DND-41 (cell line): ENCODE measurements at regions not wholly inside any gene's neighbourhood (a gene's known extent, or its start where the extent isn't known, plus 50 kb on each side); places are given as distances from the start of the nearest gene placed in this dataset.

Source experiments
- ATAC-seq: fragments of 200-7000 bp; cut with Tn5 transposase; 3 replicates; pipeline ENCODE4 v1.9.1; 2021; ENCODE audit warnings: low read depth; ENCODE audit not compliant: insufficient read depth
- DNase-seq: peaks from one replicate; pipeline ENCODE4 v3.0.0-alpha.2; 2020
- H2AFZ ChIP-seq: 2 replicates; pipeline ENCODE4 v1.6.0; 2012; ENCODE audit warnings: low read depth, low read length
- H3K27ac ChIP-seq: 2 replicates; pipeline ENCODE4 v1.5.1; 2012; ENCODE audit warnings: low read length, inconsistent platforms
- H3K27me3 ChIP-seq: fragments of 200-600 bp; sonication (generic); 2 replicates; pipeline ENCODE4 v1.6.0; 2012; ENCODE audit warnings: low read length, mild to moderate bottlenecking, inconsistent platforms; ENCODE audit not compliant: insufficient read depth, poor library complexity
- H3K36me3 ChIP-seq: 2 replicates; pipeline ENCODE4 v1.5.1; 2012; ENCODE audit warnings: low read length, inconsistent platforms; ENCODE audit not compliant: insufficient read depth
- H3K4me1 ChIP-seq: 2 replicates; pipeline ENCODE4 v1.5.1; 2012; ENCODE audit warnings: mild to moderate bottlenecking, low read length; ENCODE audit not compliant: insufficient read depth
- H3K4me2 ChIP-seq: 2 replicates; pipeline ENCODE4 v1.6.0; 2012; ENCODE audit warnings: mild to moderate bottlenecking, moderate library complexity, low read length, inconsistent platforms; ENCODE audit not compliant: insufficient read depth
- H3K4me3 ChIP-seq, 2 experiments: fragments of 200-600 bp in 1 of 2; shearing (Covaris generic) in 1 of 2; 2 replicates each; pipeline ENCODE4 v1.5.1; 2012 to 2016; ENCODE audit warnings: inconsistent platforms in 2 of 2, low read length in 2 of 2, mild to moderate bottlenecking in 2 of 2, low read depth in 1 of 2, moderate library complexity in 1 of 2
- H3K79me2 ChIP-seq: 2 replicates; pipeline ENCODE4 v1.6.0; 2012; ENCODE audit warnings: low read length, inconsistent platforms; ENCODE audit not compliant: insufficient read depth
- H3K9ac ChIP-seq: 2 replicates; pipeline ENCODE4 v1.6.0; 2012; ENCODE audit warnings: low read depth, mild to moderate bottlenecking, inconsistent platforms, low read length, moderate library complexity
- H3K9me3 ChIP-seq: 2 replicates; pipeline ENCODE4 v1.5.1; 2012; ENCODE audit warnings: low read length, moderate library complexity, mild to moderate bottlenecking, inconsistent platforms; ENCODE audit not compliant: insufficient read depth, severe bottlenecking
- H4K20me1 ChIP-seq: 2 replicates; pipeline ENCODE4 v1.6.0; 2012; ENCODE audit warnings: low read length; ENCODE audit not compliant: insufficient read depth
- CTCF ChIP-seq: IDR thresholded peaks from 2 replicates; pipeline ENCODE4 v1.5.1; 2012; ENCODE audit warnings: borderline replicate concordance, low read length, moderate library complexity, mild to moderate bottlenecking; ENCODE audit not compliant: poor library complexity, severe bottlenecking; ENCODE audit errors: extremely low read depth
- EZH2 ChIP-seq: IDR thresholded peaks from 3 replicates; pipeline ENCODE4 v1.6.1; 2012; ENCODE audit warnings: borderline replicate concordance, low read depth, mild to moderate bottlenecking, moderate library complexity, low read length, inconsistent platforms; ENCODE audit not compliant: severe bottlenecking

- Histone ChIP-seq H3K4me3 (no peak overlapping the region), H3K9me3 (no peaks in the 10 kb centered on the region), H4K20me1 (no peaks in the 10 kb centered on the region), H3K4me1 (no peaks in the 10 kb centered on the region), H3K36me3 (no peaks in the 10 kb centered on the region), H3K9ac (no peak overlapping the region), H3K27ac (no peak overlapping the region), H2AFZ (no peak overlapping the region), H3K4me2 (no peak overlapping the region), H3K27me3 (no peaks in the 10 kb centered on the region), H3K79me2 (no peaks in the 10 kb centered on the region)
- ATAC-seq (no peak), DNase-seq (no peak)
- TF ChIP-seq CTCF, result no peak
- no peak for TF ChIP-seq EZH2
These were observed 132.2 kb downstream of the NTMT2 start for GRCh38 chr1:170277985-170278384.

DNA sequence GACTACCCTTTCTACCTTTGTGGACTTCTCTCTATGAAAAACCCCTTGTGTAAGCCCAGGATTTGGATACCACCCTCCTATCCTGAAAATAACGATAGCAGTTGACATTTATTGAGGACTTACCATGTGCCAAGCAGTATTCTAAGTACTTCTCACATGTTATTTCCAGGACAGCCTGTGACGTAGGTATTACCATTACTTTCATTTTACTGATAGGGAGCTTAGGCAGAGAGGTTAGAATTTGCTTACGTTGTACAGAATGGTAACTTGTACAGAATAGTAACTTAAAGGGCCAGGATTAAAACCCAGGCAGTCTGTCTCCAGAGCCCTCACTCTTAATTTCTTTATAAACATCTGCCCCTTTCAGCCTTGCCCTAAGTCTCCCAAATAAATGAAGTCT, 138.3 kb downstream of the NTMT2 start:
- H2AFZ ChIP-seq, result no peak overlapping the region

DNA sequence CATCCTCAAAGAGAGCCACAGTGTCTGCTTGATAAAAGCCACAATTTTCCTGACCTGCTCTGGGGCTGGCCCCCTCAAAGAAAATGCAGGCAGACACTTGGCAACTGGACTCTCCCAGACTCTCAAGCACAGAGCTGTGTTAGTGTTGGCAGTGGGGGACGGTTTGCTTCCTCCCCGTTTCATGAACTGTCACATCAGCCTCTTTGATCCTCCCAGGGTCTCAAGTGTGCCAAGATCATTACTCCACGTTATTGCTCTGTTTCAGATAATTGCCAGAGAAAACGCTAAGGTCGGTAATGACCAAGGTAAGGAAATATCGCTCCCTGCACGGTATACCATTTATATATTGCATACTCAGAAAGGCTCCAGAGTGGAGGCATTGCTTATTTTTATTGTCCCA, 138.8 kb downstream of the NTMT2 start:
- ATAC-seq, result no peak
- H2AFZ ChIP-seq, result no peak overlapping the region

More for the DNA sequence above, 138.3 kb downstream of the NTMT2 start:
- H3K4me2 ChIP-seq, result no peak overlapping the region
- DNase-seq (no peak), ATAC-seq (no peak)
- H3K36me3 ChIP-seq, result no peaks in the 10 kb centered on the region
- no peaks in the 10 kb centered on the region for H3K79me2 ChIP-seq
- TF ChIP-seq CTCF, result no peak
- TF ChIP-seq EZH2, result no peak
- no peak overlapping the region for H3K4me3 ChIP-seq
- H4K20me1 ChIP-seq, result no peaks in the 10 kb centered on the region
- H3K4me1 ChIP-seq, result no peaks in the 10 kb centered on the region
- H3K9ac ChIP-seq, result no peak overlapping the region
- H3K27ac ChIP-seq, result no peak overlapping the region
- no peaks in the 10 kb centered on the region for H3K27me3 ChIP-seq
- H3K9me3 ChIP-seq, result no peaks in the 10 kb centered on the region

More for the DNA sequence above, 138.8 kb downstream of the NTMT2 start:
- TF ChIP-seq CTCF (no peak), EZH2 (no peak)
- no peak overlapping the region for H3K4me3 ChIP-seq
- no peaks in the 10 kb centered on the region for H3K36me3 ChIP-seq
- DNase-seq, result no peak
- H3K9me3 ChIP-seq, result no peaks in the 10 kb centered on the region
- H3K27me3 ChIP-seq, result no peaks in the 10 kb centered on the region
- no peak overlapping the region for H3K4me2 ChIP-seq
- no peak overlapping the region for H3K9ac ChIP-seq
- no peaks in the 10 kb centered on the region for H4K20me1 ChIP-seq
- H3K79me2 ChIP-seq, result no peaks in the 10 kb centered on the region
- no peaks in the 10 kb centered on the region for H3K4me1 ChIP-seq
- H3K27ac ChIP-seq, result no peak overlapping the region
